Activated CD8-positive, alpha-beta memory T cell treated with anti-CD3 and anti-CD28 coated beads for 24 hours (primary cell): ENCODE measurements at regions not wholly inside any gene's neighbourhood (a gene's known extent, or its start where the extent isn't known, plus 50 kb on each side); places are given as distances from the start of the nearest gene placed in this dataset.
"Not testable (repeated sequence)": the region's sequence is repeated elsewhere in the genome, so short reads cannot be mapped to it uniquely, and the experiment has no call there.

Experiments used
- DNase-seq: peaks from one replicate; pipeline ENCODE4 v3.0.0-alpha.2; 2020

DNA sequence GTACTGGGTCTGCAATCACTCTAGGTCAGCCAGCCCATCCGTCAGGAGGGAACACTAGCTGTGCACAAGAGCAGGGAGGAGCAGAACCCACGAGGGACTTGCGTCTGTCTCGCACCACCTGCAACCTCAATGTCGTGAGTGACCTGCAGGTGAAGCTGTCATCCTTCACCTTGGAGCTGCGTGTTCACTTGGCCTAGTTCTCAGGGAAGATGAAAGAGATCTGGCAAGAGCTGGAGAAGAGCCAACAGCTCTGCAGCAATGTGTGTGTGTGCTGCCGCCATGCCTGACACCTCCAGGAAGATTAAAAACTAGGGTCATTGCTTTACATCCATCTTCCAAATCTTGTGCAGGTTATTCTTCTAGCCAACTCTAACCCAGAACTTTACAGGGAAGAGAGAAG lies 117.6 kb upstream of the MRI1 start:
- DNase-seq = no peak

DNA sequence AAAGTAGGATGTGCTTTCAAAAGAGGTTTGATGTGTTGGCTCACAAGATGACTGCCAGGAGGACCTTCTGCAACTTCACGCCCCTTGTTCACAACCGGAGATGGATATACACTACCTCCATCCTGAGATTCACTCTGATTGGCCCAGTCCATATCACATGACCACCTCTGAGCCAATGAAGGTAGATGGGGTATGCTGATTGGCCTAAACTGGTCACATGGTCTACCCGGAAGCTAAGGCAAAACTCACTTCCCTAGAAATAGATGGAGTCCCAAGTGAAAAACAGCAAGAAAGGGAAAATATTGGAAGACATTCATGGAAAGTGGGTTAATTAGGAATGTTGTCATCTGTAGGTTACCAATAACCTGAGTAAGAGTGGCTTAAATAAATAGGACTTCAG lies 119.7 kb upstream of the MRI1 start:
- no peak for DNase-seq

DNA sequence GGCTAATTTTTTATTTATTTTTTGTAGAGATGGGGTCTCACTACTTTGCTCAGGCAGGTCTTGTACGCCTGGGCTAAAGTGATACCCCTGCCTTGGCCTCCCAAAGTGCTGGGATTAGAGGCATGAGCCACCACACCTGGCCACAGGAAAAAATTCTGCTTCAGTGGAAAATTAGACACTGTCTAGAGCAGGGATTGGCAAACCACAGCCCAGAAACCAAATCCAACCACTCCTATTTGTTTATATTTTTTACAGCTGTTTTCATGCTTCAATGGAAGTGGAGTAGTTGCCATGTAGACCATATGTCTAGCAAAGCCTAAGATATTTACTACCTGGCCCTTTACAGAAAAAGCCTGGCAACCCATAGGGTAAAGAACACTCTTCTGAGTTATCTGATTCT lies 123.7 kb upstream of the MRI1 start:
- DNase-seq = no peak

DNA sequence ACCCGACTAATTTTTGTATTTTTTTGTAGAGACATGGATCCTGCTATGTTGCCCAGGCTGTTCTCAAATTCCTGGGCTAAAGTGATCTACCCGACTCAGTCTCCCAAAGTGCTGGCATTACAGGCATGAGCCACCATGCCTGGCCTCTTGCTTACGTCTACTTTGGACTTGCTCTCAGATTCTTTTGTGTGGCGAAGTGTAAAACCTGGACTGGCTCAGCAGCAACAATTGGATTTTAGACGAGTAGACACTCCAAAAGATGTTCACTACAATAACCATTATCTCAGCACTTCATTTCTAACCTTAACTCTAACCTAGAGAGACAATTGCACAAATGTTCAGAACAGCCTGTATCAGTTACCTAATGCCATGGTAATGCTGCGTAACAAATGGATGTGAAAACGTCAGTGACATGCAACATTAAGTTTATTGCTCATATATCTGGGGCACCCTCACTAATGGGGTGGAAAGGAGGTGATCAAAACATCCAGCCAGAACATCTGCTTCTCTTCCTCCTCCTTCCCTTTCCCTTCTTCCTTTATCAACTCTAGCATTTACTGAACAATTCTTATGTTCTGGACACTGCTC lies 124.9 kb upstream of the MRI1 start:
- no peak for DNase-seq

DNA sequence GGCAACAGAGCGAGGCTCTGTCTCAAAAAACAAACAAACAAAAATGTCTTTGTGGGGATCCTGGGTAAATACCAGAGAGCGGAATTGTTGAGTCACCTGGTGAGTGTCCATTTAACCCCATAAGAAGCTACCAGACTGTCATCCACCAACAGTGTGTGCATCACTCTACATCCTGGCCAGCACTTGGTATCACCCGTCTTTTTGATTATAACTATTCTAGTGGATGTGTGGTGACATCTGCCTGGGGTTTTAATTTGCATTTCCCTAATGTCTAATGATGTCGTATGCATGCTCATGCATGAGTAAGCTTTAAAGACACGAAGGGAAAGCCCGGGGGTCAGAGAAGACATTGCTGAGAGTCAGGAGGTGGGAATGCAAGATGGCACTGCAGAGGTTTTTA lies 126.7 kb upstream of the MRI1 start:
- DNase-seq = no peak

DNA sequence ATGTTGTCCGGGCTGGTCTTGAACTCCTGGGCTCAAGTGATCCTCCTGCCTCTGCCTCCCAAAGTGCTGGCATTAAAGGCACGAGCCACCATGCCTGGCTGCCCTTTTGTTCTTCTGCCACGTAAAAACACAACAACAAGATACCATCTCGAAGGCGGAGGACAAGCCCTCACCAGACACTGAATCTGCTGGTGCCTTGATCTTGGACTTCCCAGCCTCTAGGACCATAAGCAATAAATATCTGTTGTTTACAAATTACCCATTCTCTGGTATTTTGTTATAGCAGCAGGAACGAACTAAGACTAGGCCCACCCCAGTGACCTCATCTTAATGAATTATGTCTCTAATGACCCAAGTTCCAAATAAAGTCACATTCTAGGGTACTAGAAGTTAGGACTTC lies 128.4 kb upstream of the CACNA1A start:
- DNase-seq = no peak

DNA sequence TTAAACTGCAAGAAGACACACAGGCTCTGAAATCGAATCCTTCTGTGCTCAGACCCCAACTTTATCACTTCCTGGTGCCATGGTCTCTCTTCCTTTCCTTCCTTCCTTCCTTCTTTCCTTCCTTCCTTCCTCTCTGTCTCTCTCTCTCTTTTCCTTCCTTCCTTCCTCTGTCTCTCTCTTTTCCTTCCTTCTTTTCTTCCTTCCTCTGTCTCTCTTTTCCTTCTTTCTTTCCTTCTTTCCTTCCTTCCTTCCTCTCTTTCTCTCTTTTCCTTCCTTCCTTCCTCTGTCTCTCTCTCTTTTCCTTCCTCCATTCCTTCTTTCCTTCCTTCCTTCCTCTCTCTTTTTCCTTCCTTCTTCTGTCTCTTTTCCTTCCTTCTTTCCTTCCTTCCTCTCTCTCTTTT lies 127.2 kb upstream of the CACNA1A start:
- DNase-seq = no peak

DNA sequence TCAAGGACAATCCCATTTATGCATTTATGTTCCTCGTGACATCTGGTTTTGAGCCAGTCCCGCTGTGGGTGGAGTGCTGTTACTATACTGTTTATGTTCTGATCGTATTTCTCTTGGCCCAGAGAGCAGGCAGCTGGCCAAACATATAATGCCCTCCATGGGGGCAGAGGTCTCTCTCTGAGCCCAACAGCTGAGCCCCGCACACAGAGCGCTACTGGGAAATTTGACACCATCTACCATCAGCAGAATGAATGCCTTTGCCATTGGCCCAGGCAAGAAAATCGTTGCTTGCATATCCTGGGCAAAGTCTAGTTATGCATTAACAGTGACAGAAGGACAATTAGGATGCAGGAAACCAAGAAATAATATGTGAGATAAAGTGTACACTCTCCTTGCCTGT lies 126.8 kb upstream of the CACNA1A start:
- DNase-seq = no peak

DNA sequence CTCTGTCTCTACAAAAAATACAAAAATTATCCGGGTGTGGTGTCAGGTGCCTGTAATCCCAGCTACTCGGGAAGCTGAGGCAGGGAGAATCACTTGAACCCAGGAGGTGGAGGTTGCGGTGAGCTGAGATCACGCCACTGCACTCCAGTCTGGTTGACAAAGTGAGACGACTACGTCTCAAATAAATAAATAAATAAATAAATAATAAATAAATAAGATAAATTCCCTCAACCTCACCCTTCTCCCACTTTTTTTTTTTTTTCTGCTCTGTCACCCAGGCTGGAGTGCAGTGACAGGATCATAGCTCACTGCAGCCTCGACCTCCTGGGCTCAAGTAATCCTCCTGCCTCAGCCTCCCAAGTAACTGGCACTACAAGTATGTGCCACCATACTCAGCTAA lies 125.9 kb upstream of the CACNA1A start:
- DNase-seq = not testable (repeated sequence)

DNA sequence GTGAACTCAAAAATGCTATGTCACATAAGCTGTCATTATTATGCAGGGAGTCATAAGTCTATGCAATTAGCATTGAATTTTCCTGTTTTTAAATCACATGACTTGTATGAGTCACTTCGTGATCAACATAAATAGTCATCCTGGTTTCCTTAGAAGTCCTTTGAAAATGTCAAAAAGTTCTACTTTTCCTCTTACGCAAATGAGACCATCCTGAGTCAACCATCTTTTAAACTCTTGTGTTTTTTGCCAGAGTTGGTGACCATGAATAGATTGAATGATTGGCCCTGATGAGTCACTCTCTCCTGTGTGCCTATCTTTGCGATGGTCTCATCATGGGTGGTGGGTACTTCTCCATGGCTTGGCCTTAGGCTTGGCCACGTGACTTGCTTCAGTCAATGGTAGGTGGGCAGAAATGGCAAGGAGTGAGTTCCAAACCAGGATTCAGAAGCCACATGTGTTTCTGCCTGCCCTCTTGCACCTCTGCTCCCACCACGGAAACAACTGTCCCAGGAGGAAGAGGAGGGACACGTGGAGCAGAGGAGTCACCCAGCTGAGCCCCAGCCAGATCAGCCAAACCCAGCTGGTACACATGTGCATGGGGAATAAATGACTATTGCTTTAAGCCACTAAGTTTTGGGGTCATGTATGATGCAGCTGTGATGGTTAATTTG lies 123.5 kb upstream of the CACNA1A start:
- DNase-seq = no peak

DNA sequence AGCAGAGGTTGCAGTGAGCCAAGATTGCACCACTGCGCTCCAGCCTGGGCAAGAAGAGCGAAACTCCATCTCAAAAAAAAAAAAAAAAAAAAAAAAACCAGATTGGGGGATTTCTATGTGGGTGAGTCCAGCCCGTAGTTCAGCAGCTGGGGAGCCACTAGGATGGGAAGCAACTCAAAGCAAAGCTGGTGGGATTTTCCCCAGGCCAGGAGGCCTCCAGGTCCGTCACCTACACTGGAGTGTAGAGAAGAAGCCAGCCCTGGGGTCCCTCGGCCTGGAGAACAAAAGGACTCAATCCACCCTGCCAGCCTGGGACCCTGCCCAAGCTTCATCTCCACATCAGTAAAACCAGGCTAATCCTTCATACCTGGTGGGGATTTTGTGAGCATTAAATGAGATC lies 121.3 kb upstream of the CACNA1A start:
- DNase-seq = no peak

DNA sequence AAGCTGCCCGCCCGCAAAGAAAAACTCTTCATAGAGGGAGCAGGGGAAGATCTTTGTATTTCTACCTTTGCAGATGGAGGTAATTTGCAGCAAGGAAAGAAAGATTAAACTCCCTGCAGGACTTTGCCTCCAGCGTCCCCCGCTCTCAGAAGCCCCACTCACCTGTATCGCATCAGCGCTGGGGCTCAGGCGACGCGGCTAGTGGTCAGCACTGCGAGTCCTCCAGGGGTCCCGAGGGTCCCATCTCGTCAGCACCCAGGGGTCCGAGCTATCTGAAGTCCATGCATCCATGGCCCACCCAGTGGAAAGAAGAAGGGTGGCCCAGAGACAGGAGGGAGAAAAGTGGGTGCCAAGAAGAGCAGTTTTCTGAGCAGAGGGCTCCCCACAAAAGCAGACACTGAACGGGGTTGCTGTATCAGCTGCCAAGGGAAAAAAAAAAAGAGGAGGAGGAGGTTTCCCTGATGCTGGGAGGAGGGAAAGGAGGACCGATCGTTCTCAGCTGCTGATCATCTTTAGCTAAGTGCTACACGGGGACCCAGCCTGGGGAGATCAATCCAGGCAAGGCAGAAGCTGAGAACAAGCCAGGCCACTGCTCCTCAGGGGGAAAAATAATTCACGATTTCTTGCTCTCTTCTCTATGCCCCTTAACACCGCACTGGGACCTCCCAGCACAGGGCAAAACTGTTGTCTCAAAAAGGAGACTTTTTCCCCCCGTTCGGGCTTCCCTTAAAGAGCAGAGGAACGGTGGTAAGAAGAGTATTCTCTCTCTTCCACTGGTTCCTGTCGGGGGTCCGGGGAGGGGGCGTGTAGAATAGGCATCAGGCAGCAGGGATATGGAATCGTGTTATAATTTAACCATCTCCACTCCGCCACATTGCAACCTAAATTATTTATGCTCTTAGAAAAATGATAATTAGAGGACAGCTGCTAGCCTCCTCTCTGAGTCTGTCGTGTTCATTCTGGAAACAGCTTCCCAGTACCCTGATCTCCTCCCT lies 117.7 kb upstream of the CACNA1A start:
- no peak for DNase-seq

DNA sequence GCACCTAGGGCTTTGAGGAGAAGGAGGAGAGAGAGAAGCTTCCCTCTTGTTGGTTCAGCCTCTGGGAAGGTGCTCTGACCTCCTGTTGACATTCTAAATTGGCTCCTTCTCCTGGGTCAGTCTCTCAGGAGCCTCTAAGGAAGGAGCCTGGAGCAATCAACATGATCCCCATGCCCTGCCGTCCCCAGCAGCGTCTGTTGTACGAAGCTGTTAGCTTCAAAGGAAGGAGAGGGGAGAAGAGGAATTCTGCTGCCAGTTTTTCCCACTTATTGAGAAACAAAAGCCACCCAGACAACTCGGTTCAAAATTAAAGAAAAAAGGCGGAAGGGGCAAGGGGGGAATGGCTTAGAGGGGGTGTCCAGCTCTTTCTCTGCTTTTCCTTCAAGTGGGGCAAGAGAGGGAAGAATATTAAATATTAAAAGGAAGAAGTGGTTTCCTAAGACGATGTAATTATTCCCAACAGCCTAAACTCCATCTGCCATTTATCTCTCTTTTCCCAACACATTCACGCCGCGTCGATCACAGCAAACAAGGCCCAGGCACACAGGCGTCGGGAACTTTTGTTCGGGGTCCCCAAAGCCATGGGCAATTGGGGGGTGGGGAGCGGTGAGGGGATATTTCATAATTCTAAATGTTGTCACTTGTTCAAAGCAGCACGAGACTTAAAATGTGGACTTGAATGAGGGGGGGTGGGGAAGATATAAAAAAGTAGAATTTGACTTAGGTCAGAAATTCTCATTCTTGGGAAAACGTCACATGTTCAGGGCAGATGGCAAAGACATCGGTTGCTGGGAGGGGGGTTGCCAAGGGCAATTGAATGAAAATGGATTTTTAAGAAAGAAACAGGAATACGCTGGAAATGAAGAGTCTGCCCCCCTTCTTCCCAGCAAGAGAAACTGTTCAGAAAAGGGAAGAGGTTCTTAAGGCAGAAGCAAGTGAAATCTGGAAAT lies 116.8 kb upstream of the CACNA1A start:
- no peak for DNase-seq

DNA sequence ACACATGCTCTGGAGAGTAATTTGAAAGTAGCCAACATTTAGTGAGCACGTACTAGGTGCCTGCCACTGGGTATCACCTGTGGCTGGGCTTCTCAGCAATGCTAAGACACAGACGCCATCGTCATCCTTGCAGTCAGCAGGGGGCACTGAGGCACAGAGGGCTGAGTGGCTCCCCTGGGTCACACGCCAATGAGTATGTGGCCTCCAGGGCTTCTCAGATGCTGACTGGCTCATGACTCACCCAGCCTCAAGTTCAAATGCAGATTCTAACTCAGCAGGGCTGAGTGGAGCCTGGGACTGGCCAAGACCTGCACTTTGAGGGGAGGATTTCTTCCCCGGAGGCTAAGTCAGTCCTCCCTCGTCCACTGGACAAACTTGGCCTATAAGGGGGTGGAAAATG lies 115.1 kb upstream of the CACNA1A start:
- peak; percentile 66 for DNase-seq

DNA sequence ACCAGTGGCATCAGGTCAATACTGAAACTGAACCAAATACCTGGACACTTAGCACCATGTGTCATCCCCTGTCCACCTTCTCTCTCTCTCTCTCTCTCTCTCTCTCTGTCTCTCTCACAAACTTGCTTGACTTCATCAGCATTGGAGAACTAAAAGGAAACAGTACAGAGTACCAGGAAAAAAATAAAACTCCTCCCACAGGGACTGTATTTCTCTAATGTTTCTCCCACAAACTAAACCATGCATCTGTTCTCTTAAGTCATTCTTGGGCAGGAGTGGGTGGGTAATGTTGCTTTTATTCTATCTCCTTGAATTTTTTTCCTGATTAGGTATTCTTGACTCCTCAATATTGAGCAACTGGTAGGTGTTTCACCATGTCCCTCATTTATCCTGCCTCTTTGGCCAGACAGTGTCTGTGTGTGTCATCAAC lies 112.9 kb upstream of the CACNA1A start:
- no peak for DNase-seq

DNA sequence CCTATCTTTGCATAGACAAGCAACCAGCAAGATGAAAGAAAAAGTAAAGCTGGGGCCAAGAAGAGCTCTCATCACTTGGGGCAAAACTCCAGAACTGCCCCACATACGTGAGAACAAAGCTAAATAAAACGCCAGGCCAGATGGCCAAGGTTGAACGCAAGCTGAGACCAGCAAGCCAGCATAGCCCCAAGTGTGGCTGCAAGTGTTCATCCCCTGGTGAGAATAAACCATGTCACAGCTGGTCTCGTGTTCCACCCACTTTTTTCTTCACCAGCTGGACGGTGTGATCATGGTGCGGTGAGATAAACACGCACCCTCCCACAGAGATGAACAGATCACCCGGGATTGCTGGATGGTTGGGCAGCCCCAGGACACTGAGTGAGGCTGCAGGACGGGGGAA lies 109.6 kb upstream of the CACNA1A start:
- DNase-seq = no peak

DNA sequence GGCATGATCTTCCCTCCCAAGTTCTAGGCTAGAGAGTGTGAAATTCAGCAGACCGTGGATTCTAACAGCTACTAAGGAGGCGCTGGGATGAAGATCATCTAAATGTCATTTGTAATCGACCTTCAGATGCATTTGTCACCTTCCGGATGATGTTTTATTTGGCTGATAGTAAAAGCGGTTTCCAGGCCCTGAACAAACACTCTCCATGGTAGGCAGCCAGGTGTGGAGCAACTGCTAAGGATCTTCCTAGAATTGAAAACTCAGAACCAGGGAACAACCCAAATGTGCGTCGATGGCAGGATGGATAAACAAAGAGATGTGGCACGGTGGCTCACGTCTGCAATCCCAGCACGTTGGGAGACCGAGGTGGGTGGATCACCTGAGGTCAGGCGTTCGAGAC lies 107.2 kb upstream of the CACNA1A start:
- no peak for DNase-seq

DNA sequence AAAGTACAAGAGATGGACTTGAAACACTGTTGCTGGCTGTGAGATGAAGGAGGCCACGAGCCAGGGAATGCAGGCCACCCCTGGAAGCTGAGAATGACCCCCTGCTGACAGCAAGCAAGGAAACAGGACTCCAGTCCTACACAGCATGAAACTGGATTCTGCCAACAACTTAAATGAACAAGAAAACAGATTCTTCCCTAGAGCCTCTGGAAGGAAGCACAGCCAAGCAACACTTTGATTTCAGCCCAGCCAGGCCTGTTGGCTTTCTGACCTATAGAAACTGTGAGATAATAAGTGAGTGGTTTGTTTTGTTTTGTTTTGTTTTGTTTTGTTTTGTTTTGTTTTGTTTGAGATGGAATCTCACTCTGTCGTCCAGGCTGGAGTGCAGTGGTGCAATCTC lies 105.3 kb upstream of the CACNA1A start:
- DNase-seq = no peak

DNA sequence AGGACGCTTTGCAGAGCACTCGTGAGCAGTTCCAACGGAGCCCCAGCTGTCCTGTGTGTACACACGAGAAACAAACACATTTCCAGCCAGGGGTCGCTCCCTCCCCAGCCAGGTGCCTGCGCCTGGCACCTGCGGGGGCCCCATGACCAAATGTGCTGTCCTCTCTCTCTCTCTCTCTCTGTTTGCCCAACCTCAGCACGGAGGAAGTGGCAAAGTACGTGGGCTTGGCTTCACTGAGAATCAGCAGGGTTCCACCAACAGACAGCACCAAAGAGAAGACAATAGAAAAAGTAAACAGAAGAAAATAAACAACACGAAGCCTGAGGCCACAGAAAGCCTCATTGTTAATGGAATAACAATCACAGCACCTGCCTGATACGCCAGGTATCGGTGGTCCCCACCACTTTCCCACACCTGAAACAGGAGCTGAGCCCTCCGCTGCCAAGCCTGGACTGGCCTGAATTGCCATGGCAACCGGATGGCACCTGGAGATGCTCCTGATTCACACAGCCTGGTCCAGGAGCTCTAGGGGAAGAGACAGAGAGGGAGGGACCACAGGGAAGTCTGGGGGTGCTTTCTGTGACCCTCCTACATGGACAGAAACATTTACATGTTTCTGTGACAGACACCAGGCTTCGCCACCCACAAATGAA lies 103.9 kb upstream of the CACNA1A start:
- DNase-seq = no peak

DNA sequence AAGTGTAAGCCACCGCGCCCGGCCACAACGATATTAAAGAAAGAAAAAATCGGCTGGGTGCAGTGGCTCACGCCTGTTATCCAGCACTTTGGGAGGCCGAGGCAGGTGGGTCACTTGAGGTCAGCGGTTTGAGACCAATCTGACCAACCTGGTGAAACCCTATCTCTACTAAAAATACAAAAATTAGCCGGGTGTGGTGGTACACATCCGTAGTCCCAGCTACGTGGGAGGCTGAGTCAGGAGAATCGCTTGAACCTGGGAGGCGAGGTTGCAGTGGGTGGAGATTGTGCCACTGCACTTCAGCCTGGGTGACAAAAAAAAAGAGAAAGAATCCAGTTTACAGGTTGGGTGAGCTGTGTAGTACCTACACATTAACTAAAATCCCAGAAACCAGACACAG lies 99.9 kb upstream of the CACNA1A start:
- DNase-seq = no peak

DNA sequence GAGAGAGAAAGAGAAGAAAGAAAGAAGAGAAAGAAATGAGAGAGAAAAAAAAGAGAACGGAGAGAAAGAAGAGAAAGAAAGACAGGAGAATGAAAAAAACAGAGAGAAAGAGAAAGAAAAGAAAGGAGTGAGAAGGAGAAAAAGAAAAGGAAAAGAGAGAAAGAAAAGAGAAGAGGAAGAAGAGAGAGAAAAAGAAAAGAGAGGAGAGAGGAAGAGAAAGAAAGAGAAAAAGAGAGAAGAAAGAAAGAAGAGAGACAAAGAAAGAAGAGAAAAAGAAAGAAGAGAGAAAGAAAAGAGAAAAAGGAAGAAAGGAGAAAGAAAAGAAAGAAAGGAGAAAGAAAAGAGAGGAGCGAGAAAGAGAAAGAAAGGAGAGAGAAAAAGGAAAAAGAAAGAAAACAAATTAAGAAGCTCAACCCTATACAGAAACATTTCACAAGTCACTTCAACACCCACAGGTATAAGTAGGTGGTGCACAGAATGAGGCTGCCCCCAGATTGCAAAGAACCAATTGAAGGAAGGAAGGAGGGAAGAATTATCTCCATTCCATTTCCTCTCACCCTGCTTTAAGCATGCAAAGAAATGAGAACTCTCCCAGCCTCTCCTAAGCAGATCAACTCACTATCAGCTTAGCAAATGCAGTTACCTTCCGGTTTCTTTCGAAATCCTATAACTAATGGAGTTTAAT lies 98.8 kb upstream of the CACNA1A start:
- DNase-seq = no peak

DNA sequence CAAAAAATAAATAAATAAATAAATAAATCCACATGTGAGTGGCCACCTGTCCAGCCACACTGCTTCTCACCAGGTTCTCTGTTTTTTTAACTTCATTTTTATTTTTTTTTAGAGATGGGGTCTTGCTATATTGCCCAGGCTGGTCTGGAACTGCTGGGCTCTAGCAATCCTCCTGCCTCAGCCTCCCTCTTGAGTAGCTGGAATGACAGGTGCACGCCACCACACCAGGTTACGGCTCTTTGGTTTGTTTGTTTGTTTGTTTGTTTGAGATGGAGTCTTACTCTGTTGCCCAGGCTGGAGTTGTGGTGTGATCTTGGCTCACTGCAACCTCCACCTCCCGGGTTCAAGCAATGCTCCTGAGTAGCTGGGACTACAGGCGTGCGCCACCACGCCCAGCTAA lies 94.5 kb upstream of the CACNA1A start:
- no peak for DNase-seq
